Stimulated activated CD4-positive, alpha-beta T cell treated with anti-CD3 and anti-CD28 coated beads, TNF-alpha, amount 100 ng/mL, for 24 hours (primary cell): ENCODE measurements at regions not wholly inside any gene's neighbourhood (a gene's known extent, or its start where the extent isn't known, plus 50 kb on each side); places are given as distances from the start of the nearest gene placed in this dataset.

Experiments used
- DNase-seq, 3 experiments: peaks; one replicate each; pipeline ENCODE4 v3.0.0-alpha.2; 2020; ENCODE audit warnings: low read depth in 3 of 3

DNA sequence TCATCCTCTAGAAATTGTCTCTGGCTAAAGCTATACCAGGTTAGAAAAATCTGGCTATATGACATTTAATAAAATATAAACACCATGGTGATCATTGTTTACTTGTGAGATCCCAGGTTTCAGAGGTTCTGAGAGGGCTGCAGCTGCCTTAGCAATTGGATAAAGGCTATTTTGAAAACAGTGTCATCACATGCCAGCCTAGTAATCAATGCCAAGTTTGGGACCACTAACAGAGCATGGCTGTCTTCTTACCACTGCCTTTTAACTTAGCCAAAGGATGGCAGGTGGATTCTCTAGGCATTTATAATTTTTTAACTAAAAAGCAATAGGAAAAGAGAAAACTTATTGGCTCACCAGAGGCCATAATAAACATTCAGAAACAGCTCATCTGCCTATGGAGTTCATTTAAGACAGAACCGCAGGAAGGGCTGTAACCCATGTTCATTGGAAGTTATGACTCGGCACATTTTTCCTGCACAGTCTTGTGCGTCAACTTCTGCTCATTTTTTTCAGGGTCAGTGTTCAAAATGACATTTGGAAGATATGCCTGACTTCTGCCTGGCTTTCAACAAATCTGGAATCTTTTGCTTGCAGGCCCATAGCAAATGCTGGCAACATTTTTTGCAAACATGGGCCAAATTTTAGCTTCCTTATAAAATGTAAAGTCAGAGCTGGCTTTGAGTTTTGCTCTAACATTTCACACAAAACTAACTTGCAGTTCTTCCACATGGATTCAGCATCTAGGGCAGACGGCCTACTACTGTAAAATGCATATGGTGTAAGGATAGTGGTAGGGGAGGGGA is 476.0 kb upstream of the TBL1XR1 start:
- no peak for DNase-seq

DNA sequence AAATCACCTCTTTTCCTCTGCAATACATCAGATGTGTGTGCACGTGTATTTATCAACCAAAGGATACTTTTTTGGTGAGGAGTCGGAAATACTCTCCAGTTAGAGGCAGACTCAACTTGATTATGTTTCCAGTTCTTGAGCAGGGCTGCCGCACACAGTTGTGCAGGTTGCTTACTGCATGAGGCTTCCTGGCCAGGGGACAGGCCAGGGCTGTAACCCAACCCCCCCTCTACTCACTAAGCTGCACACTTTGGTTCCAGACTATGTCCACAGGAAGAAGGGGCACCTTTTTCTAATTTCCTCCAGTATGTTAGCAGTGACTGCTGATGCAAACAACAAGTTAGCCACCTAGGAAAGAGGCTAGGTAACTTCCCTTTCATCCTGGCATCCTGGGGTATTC is 476.9 kb upstream of the TBL1XR1 start:
- no peak for DNase-seq

- no peak for DNase-seq
Measured at GRCh38 chr3:177676148-177676547, 478.9 kb upstream of the TBL1XR1 start.

GRCh38 chr3:177676947-177677587 is 479.8 kb upstream of the TBL1XR1 start:
- no peak for DNase-seq

DNA sequence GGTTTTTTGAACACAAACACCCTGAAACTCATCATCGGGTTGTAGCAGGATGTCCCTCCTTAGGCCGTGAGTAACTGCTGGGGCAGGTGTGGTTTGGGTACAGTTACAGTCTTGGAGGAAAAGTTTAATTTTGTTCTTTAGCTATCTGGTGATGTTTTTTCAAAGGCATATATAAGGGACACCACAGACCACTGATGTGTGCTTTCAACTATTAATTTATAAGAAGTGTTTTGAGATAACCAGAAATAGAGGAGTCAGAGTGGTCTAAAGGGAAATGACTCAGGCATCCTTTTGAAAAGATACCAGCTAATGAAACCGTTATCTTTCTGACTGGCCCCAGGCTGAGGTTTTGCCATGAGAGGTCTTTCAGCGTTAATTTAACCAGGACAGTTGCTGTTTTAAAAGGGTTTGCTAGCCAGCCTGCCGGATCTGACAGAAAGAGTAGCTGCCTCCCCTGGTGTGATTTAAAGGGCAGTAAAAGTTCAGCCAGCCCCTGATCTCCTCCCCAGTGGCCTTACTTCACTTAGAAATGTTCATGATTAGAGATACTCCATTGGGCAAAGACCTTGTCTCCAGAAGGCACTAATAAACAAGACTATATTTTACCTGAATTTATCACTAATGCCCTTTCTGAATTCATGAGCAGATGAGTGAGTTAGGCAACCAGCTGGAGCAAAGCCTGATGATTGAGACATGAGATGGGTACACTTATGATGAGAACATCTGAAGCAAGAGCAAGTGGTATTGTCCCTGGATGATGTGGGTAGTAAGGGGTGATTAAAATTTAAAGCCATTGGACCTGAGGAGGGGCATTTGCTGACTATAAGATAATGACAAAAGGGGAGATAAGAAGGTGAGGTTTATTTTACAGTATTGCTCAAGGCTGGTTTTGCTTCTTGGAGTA is 482.5 kb upstream of the TBL1XR1 start:
- DNase-seq: peak in 1 of 3 experiments; percentile 14

- DNase-seq: no peak
Measured at GRCh38 chr3:177680472-177680821, 483.2 kb upstream of the TBL1XR1 start.

GRCh38 chr3:177681156-177681555 is 483.9 kb upstream of the TBL1XR1 start:
- DNase-seq: no peak

DNA sequence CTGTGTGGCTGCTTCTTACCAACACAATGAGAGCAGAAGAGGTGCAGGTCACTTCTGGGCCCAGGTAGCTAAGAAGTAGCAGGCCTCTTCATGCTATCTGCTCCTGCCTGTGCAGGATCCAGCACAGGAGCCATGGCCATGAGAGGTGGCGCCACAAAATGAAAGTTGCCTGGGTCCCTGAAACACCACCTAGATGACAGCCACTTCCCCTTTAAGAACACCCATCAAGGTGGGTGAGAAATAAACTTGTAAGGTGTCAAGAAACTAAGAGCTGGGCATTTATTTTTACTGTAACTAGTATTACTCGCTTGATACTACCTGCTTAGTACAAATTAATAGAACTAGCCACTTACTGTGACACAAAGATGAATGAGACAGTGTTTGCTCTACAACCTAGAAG is 484.6 kb upstream of the TBL1XR1 start:
- no peak for DNase-seq

DNA sequence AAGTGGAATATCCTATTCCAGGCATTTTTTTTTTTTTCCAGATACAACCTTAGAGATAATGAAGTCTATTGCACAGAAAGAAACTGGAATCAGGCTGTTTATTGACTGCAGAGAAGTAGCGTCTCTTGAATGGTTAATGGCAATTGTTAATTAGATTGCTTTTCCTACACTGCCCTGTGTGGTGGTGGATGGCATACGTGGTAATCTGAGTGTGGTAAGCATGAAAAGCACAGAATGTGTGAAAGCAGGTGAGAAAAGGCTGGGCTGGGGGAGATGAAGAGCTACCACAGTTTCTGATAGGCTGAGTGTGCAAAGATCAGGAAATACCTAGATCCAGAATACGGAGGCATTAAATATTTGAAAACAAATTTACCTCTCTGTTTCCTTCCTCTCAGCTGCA is 486.3 kb upstream of the TBL1XR1 start:
- no peak for DNase-seq

DNA sequence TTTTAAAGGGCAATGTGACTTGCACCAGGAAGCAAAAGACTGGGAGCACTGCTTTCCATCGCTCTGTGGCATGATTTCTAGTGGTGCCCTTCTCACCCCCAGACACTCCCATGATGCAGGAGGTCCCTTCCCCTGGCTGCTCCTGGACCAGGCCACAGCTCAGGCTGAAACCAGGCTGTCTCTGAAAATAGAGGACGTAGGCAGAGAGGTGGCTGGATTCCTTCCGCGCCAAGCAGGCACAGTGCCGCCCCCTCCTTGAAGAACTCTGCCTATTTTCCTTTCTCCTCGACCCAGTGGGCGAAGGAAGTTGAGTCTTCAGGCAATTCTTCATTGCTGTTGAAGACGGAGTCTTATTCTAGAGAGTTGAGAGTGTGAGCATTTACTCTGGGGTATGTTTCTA is 489.4 kb upstream of the TBL1XR1 start:
- DNase-seq: no peak

- no peak for DNase-seq
Measured at GRCh38 chr3:177687291-177687690, 490.0 kb upstream of the TBL1XR1 start.

- no peak for DNase-seq
Measured at GRCh38 chr3:177688152-177688551, 490.9 kb upstream of the TBL1XR1 start.

GRCh38 chr3:177689077-177689476 is 491.8 kb upstream of the TBL1XR1 start:
- no peak for DNase-seq

GRCh38 chr3:177689869-177690268 is 492.6 kb upstream of the TBL1XR1 start:
- no peak for DNase-seq

DNA sequence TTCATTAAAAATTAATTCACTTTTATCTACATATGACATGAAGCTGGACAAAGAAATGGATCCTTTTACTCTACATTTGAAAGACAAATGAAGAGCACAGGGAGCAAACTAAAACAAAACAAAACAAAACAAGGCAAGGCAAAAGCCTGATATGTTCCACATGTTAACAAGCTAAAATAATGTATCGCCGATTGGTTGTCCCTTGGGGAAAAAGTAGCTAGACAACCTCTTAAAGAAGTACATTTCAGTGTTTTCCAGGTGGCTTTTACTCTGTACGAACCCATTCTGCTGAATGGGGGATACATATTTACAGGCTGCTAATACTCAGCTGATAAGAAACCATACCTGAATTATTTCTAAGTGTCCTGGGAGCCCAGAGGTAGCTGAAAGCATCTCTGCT is 493.0 kb upstream of the TBL1XR1 start:
- DNase-seq: no peak

DNA sequence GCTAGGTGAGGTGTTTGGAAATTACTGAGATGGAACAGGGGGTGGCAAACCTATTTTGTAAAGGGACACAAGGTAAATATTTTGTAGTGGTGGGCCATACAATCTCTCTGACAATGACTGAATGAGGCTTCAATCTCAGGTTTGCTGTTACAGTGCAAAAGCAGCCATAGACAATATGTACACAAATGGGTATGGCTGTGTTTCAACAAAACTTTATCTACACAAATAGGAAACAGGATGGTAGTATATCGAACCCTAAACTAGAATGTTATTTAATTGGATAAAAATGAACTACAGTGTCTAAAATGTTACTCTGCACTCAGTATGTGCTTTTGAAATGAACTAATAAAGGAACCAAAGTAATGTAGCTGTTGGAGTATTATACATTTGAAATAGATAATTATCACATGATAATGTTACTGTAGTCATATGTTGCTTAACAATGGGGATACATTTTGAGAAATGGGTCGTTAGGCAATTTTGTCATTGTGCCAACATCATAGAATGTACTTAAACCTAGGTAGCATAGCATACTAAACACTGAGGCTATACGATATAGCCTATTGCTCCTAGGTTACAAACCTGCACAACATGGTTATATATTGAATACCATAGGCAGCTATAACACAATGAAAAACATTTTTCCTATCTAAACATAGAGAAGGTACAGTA is 495.2 kb upstream of the TBL1XR1 start:
- DNase-seq: no peak

DNA sequence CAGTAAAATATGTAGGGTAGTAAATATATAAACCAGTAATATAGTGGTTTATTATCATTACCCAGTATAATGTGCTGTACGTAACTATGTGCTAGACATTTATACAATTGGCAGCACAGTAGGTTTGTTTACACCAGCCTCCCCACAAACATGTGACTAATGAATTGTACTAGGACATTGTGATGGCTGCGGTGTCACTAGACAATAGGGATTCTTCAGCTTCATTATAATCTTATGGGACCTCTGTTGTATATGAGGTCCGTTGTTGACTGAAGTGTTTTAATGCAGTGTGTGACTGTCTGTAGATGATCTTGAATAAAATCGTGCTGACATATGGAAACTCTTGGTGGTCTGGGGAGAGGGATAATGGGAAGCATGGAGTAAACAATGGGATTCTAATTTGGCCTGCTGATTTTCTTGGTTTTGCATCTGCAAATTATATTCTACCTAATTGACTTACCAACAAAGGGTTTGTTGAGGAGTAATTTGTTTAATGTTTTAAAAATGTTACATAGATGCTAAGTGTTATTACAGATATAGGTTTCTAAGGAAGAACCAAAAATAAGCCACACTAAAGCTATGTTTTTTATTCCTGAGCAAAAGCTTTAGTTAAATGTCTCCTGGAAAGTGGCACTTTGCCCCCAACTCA is 496.5 kb upstream of the TBL1XR1 start:
- no peak for DNase-seq

DNA sequence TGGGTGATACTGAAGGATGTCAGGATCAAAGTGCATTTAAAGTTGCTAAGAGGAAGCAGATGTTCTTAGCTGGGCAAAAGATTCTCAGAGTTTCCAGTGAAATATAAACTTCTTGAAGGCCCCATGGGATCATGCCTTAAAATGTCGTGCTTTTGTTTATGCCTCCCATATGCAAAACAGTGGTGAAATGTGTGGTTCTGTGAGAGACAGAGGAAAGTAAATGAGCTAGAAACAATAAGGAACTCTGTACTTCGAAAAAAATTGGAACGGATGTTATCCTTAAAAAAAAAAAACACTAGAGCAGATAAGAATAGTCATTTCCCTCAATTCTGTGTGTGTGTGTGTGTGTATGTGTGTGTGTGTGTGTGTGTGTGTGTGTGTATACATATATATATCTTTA is 497.0 kb upstream of the TBL1XR1 start:
- no peak for DNase-seq

- DNase-seq: no peak
Measured at GRCh38 chr3:177694951-177695350, 497.7 kb upstream of the TBL1XR1 start.

DNA sequence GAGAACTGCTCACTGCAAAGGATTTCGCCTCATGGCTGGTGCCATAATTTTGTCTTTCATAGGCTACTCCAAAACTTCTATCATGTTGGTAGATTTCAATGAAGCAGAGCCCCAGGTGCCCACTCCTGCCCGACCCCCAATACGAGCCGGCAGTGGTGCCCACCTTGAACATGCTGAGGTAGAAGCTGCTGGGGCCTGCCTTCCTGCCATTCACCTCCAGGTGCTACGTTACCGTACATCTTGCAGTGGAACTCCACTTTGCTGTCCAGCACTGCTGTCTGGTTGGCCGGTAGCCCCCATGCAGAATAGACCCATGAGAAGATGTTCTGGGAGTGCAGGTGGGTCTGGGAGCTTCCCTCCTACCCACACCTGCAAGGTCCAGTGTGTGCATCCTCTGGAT is 502.8 kb upstream of the TBL1XR1 start:
- no peak for DNase-seq

- DNase-seq: no peak
Measured at GRCh38 chr3:177703788-177704187, 506.5 kb upstream of the TBL1XR1 start.
